T follicular helper cell (primary cell): ENCODE measurements at regions not wholly inside any gene's neighbourhood (a gene's known extent, or its start where the extent isn't known, plus 50 kb on each side); places are given as distances from the start of the nearest gene placed in this dataset.
"Not testable (repeated sequence)": the region's sequence is repeated elsewhere in the genome, so short reads cannot be mapped to it uniquely, and the experiment has no call there.

Source experiments
- DNase-seq: peaks from one replicate; pipeline ENCODE4 v3.0.0-alpha.2; 2020; ENCODE audit warnings: low read depth

- DNase-seq, result no peak
Measured at GRCh38 chr6:151671195-151671594, 136.3 kb upstream of the ESR1 start.

- DNase-seq, result no peak
Measured at GRCh38 chr6:151674578-151674977, 132.9 kb upstream of the ESR1 start.

GRCh38 chr6:151675746-151676459 lies 131.6 kb upstream of the ESR1 start:
- peak; percentile 20 for DNase-seq

- no peak for DNase-seq
Measured at GRCh38 chr6:151676460-151676945, 131.0 kb upstream of the ESR1 start.

- DNase-seq, result no peak
Measured at GRCh38 chr6:151677404-151677803, 130.1 kb upstream of the ESR1 start.

GRCh38 chr6:151679081-151679480 lies 128.4 kb upstream of the ESR1 start:
- DNase-seq, result no peak

GRCh38 chr6:151679941-151680340 lies 127.5 kb upstream of the ESR1 start:
- no peak for DNase-seq

- no peak for DNase-seq
Measured at GRCh38 chr6:151680846-151681432, 126.5 kb upstream of the ESR1 start.

GRCh38 chr6:151681433-151682059 lies 125.9 kb upstream of the ESR1 start:
- no peak for DNase-seq

GRCh38 chr6:151682251-151682650 lies 125.2 kb upstream of the ESR1 start:
- DNase-seq, result no peak

- no peak for DNase-seq
Measured at GRCh38 chr6:151682922-151683321, 124.6 kb upstream of the ESR1 start.

GRCh38 chr6:151683381-151683780 lies 124.1 kb upstream of the ESR1 start:
- DNase-seq, result no peak

- no peak for DNase-seq
Measured at GRCh38 chr6:151689499-151690201, 117.8 kb upstream of the ESR1 start.

GRCh38 chr6:151690303-151690702 lies 117.2 kb upstream of the ESR1 start:
- no peak for DNase-seq

GRCh38 chr6:151690768-151691562 lies 116.5 kb upstream of the ESR1 start:
- no peak for DNase-seq

GRCh38 chr6:151692216-151692615 lies 115.3 kb upstream of the ESR1 start:
- no peak for DNase-seq

GRCh38 chr6:151693366-151693765 lies 114.1 kb upstream of the ESR1 start:
- DNase-seq, result no peak

- DNase-seq, result no peak
Measured at GRCh38 chr6:151695156-151695555, 112.3 kb upstream of the ESR1 start.

GRCh38 chr6:151696302-151696701 lies 111.2 kb upstream of the ESR1 start:
- not testable (repeated sequence) for DNase-seq

GRCh38 chr6:151698931-151699700 lies 108.4 kb upstream of the ESR1 start:
- DNase-seq, result no peak

GRCh38 chr6:151699719-151700118 lies 107.8 kb upstream of the ESR1 start:
- DNase-seq, result no peak
